ENCODE measurements at regions not wholly inside any gene's neighbourhood (a gene's known extent, or its start where the extent isn't known, plus 50 kb on each side); places are given as distances from the start of the nearest gene placed in this dataset.

DNA sequence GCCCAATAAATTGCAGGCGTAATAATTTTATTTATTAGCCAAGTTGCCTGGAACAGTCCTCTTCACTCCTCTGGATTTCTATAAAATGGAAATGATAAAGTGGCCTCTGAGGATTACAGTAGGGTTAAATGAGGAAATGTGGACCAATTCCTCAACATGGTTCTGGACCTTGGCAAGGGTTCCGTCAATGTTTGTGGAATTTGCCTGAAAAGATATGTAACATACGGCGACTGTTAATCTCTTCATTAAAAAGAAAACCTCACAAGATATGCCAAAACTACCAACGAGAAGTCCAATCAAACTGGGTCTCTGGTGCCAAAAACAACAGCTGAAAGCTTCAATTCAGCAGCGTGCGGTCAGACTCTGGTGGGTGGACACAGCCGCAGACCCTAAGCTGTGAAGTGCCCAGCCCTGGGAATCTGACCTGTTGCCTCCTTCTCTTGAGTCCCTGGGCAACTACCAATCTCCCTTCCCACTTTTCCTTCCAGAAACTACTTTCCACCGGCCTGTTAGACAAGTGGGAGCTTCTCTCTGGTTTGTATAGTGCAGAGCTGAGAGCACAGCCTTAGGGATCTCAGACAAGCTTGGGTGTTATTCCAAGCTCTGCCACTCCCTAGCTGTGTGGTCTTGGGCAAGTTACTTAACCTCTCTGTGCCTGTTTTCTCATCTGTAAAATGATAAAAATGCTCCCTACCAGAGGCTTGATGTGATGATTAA, 190.5 kb upstream of the GSC start:
- Histone ChIP-seq H3K36me3 (no peaks in the 10 kb centered on the region), H3K4me3 (no peak overlapping the region), H3K27me3 (peaks cover 0 to 6% (median 0%) of the 10 kb centered on the region in 3 donors), H3K27ac (no peak overlapping the region), H3K4me1 (no peaks in the 10 kb centered on the region), H3K9me3 (no peaks in the 10 kb centered on the region)
- intact Hi-C loops (cut with DNase I): no loop called here
- TF ChIP-seq, protein P1, sequence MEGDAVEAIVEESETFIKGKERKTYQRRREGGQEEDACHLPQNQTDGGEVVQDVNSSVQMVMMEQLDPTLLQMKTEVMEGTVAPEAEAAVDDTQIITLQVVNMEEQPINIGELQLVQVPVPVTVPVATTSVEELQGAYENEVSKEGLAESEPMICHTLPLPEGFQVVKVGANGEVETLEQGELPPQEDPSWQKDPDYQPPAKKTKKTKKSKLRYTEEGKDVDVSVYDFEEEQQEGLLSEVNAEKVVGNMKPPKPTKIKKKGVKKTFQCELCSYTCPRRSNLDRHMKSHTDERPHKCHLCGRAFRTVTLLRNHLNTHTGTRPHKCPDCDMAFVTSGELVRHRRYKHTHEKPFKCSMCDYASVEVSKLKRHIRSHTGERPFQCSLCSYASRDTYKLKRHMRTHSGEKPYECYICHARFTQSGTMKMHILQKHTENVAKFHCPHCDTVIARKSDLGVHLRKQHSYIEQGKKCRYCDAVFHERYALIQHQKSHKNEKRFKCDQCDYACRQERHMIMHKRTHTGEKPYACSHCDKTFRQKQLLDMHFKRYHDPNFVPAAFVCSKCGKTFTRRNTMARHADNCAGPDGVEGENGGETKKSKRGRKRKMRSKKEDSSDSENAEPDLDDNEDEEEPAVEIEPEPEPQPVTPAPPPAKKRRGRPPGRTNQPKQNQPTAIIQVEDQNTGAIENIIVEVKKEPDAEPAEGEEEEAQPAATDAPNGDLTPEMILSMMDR (IDR thresholded peaks at IDR 0.05): no peak
- TF ChIP-seq POLR2A (IDR thresholded peaks at IDR 0.05) (no peak), POLR2AphosphoS5 (IDR thresholded peaks at IDR 0.05) (no peak), EP300 (IDR thresholded peaks at IDR 0.05) (no peak)
- DNase-seq: no peak
- 74 to 76% methylated on average over 9 of the region's 9 CpGs for WGBS, 2 donors

DNA sequence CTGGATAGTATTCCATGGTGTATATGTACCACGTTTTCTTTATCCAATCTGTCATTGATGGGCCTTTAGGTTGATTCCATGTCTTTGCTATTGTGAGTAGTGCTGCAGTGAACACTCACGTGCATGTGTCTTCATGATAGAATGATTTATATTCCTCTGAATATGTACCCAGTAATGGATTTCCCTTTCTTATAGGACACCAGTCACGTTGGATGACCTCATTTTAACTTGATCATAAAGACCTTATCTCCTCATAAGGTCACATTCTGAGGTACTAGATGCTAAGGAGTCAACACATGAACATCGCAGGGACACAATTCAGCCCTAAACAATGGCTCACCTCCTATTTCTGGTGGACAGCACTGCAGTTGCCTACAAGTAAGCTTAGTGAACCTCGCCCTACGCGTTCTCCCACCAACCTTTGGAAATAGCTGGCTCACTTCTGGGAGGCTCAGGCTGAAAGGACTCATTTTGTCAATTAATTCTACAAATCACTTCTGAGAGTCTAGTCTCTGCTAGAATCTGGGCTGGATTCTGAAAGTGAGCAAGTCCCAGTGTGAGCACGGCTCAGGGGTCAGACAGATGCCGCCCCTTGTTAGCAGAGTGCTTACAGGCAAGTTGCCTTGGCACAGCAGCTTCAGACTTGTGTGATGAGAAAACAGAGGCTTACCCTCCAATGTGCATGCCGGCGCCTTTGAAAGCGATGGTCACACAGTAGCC, 183.8 kb upstream of the GSC start:
- Histone ChIP-seq H3K9me3 (no peaks in the 10 kb centered on the region), H3K36me3 (no peaks in the 10 kb centered on the region), H3K4me1 (no peaks in the 10 kb centered on the region), H3K27ac (no peak overlapping the region), H3K27me3 (no peaks in the 10 kb centered on the region), H3K4me3 (no peak overlapping the region)
- DNase-seq: peak; percentile 28
- WGBS, 2 donors: 76 to 83% methylated on average over 12 of the region's 12 CpGs
- intact Hi-C loops (cut with DNase I): no loop called here
- TF ChIP-seq POLR2A (IDR thresholded peaks at IDR 0.05) (no peak), EP300 (IDR thresholded peaks at IDR 0.05) (no peak), POLR2AphosphoS5 (IDR thresholded peaks at IDR 0.05) (no peak)
- TF ChIP-seq, protein P1 (IDR thresholded peaks at IDR 0.05): no peak

DNA sequence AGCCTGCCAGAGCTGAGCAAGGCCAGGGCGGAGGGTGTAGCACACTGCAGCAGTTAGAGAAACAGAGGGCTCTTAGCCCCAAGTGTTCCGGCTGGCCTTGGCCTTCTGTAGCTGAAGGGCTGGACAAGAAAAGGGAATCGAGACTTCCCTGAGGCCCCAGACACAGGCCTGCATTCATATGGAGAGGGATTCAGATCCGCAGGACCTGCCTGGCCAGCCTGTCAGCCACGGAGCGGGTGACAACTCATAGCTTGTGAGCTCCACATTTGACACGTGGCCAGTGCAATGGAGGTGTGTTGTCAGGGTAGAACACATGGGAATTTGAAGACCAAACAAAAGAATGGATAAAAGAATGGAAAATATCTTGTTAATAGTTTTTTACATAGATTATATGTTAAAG, 182.2 kb upstream of the GSC start:
- Histone ChIP-seq H3K9me3 (peaks cover 0 to 5% (median 1%) of the 10 kb centered on the region in 4 donors), H3K27me3 (no peaks in the 10 kb centered on the region), H3K4me3 (no peak overlapping the region), H3K4me1 (no peaks in the 10 kb centered on the region), H3K36me3 (no peaks in the 10 kb centered on the region), H3K27ac (no peak overlapping the region)
- DNase-seq: no peak
- 66 to 71% methylated on average over 7 of the region's 7 CpGs for WGBS, 2 donors
- TF ChIP-seq POLR2AphosphoS5 (IDR thresholded peaks at IDR 0.05): no peak
- TF ChIP-seq EP300 (IDR thresholded peaks at IDR 0.05): no peak
- TF ChIP-seq, protein P1 (IDR thresholded peaks at IDR 0.05): no peak
- no peak for TF ChIP-seq POLR2A (IDR thresholded peaks at IDR 0.05)
- intact Hi-C loops (cut with DNase I): no loop called here

DNA sequence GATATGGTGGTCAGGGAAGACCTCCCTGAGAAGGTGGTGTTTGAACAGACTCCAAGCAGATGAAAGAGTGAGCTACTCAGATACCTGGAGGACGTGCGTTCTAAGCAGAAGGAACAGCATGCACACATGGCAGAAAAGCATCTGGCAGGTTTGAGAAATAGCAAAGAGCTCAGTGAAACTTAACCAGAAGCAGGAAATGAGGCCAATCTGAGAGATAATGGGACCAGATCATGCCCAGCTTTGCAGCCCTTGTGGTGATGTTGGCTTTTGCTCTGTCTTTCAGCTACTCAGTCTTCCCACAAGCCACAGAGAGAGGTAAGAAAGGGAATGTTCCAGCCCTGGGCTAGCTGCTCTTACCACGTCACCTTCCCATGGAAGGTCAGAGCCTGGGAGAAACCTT, 176.3 kb upstream of the GSC start:
- H3K36me3 ChIP-seq: no peaks in the 10 kb centered on the region
- no peak for TF ChIP-seq POLR2AphosphoS5 (IDR thresholded peaks at IDR 0.05)
- TF ChIP-seq, protein P1 (IDR thresholded peaks at IDR 0.05): no peak
- no peak for TF ChIP-seq POLR2A (IDR thresholded peaks at IDR 0.05)
- TF ChIP-seq EP300 (IDR thresholded peaks at IDR 0.05): no peak
- WGBS, 2 donors: 76 to 79% methylated on average over 3 of the region's 3 CpGs
- DNase-seq: no peak
- H3K4me1 ChIP-seq: no peaks in the 10 kb centered on the region
- peaks cover 0 to 5% (median 1%) of the 10 kb centered on the region in 4 donors for H3K9me3 ChIP-seq
- no peak overlapping the region for H3K4me3 ChIP-seq
- H3K27me3 ChIP-seq: no peaks in the 10 kb centered on the region
- no peak overlapping the region for H3K27ac ChIP-seq
- intact Hi-C loops (cut with DNase I): no loop called here
